HK-2 (cell line): ENCODE measurements at regions not wholly inside any gene's neighbourhood (a gene's known extent, or its start where the extent isn't known, plus 50 kb on each side); places are given as distances from the start of the nearest gene placed in this dataset.
"Not testable (repeated sequence)": the region's sequence is repeated elsewhere in the genome, so short reads cannot be mapped to it uniquely, and the experiment has no call there.

ENCODE experiments used
- DNase-seq: peaks from one replicate; pipeline ENCODE4 v3.0.0-alpha.2; 2018; ENCODE audit not compliant: unreplicated experiment

- not testable (repeated sequence) for DNase-seq
Measured at GRCh38 chr16:15204571-15204970, 110.5 kb upstream of the RRN3 start.

- DNase-seq: not testable (repeated sequence)
Measured at GRCh38 chr16:15192813-15193212, 98.7 kb upstream of the RRN3 start.

DNA sequence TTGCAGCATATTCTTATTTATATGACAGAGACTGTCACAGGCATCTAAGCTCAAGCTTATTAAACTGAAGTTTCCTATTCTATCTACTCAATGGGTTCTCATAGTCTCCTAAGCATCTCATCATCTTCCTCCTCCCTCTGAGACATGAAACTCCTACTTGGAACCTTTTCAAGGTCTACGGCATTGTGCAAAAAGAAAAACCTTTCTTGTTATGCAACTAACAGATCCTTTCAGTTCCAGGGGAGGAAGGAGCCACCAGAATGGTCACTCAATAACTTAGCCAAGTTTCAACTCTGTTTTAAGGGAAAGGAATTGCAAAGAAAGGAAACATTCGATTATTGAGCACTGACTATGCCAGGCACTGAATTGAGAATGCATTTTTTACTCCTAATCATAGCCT, 98.1 kb upstream of the RRN3 start:
- not testable (repeated sequence) for DNase-seq

DNA sequence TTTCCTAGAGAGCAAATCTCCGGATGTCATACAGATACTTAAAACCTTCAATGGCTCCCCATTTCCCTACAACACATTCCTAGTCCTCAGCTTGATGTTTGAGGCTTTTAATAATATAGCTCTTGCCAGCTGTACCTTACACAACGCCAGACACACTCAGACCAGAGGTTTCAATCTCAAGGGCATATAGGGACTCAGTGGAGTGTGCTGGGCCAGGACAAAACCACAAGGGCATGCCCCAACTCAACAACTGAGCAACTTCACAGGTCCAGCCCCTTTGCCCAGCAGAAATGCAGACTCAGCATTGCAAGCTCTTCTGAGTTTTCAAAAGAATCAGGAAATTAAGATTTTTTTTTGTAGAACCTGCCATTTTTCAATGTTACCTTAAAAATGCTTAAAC, 95.4 kb upstream of the RRN3 start:
- not testable (repeated sequence) for DNase-seq
